GM23338 (cell line): ENCODE measurements at regions not wholly inside any gene's neighbourhood (a gene's known extent, or its start where the extent isn't known, plus 50 kb on each side); places are given as distances from the start of the nearest gene placed in this dataset.
"Not testable (repeated sequence)": the region's sequence is repeated elsewhere in the genome, so short reads cannot be mapped to it uniquely, and the experiment has no call there.

Experiments
- ATAC-seq: fragments of 200-7000 bp; cut with Tn5 transposase; 3 replicates; pipeline ENCODE4 v1.9.1; 2020
- DNase-seq: peaks from one replicate; pipeline ENCODE4 v3.0.0-alpha.2; 2015; ENCODE audit warnings: low spot score
- H2AFZ ChIP-seq: fragments of 200-600 bp; sonication (generic); 2 replicates; pipeline ENCODE4 v1.8.0; 2016; ENCODE audit warnings: antibody characterized with exemption, mild to moderate bottlenecking, moderate library complexity
- H3F3A ChIP-seq: fragments of 200-600 bp; sonication (generic); replicated peaks from 2 replicates; pipeline ENCODE4 v1.8.0; 2017; ENCODE audit warnings: antibody characterized with exemption, mixed run types, low read depth
- H3K27ac ChIP-seq: fragments of 200-600 bp; sonication (generic); 2 replicates; pipeline ENCODE4 v1.6.1; 2016; ENCODE audit warnings: low read depth
- H3K27me3 ChIP-seq: fragments of 200-600 bp; sonication (generic); 2 replicates; pipeline ENCODE4 v1.8.0; 2016; ENCODE audit warnings: mild to moderate bottlenecking, mixed run types, moderate library complexity; ENCODE audit not compliant: insufficient read depth
- H3K36me3 ChIP-seq: fragments of 200-600 bp; sonication (generic); 2 replicates; pipeline ENCODE4 v1.8.0; 2016; ENCODE audit warnings: mild to moderate bottlenecking; ENCODE audit not compliant: insufficient read depth
- H3K4me1 ChIP-seq: fragments of 200-600 bp; sonication (generic); 2 replicates; pipeline ENCODE4 v1.8.0; 2016; ENCODE audit warnings: mild to moderate bottlenecking, moderate library complexity; ENCODE audit not compliant: insufficient read depth
- H3K4me2 ChIP-seq: fragments of 200-600 bp; sonication (generic); 2 replicates; pipeline ENCODE4 v1.7.1; 2017; ENCODE audit warnings: mixed run types
- H3K4me3 ChIP-seq: fragments of 200-600 bp; sonication (generic); 2 replicates; pipeline ENCODE4 v1.6.1; 2016; ENCODE audit warnings: mixed run types
- H3K79me2 ChIP-seq: fragments of 200-600 bp; sonication (generic); replicated peaks from 2 replicates; pipeline ENCODE4 v1.8.0; 2017; ENCODE audit warnings: mild to moderate bottlenecking; ENCODE audit not compliant: insufficient read depth
- H3K9me2 ChIP-seq: fragments of 200-600 bp; sonication (generic); 2 replicates; pipeline ENCODE4 v1.8.0; 2017; ENCODE audit not compliant: insufficient read depth
- H4K20me1 ChIP-seq: fragments of 200-600 bp; sonication (generic); replicated peaks from 2 replicates; pipeline ENCODE4 v1.8.0; 2017; ENCODE audit warnings: mild to moderate bottlenecking; ENCODE audit not compliant: insufficient read depth
- H3K27ac Mint-ChIP-seq: 2 replicates; pipeline ENCODE4 v1.8.0; 2020; ENCODE audit warnings: inconsistent platforms, mild to moderate bottlenecking, moderate library complexity, mixed read lengths
- H3K27me3 Mint-ChIP-seq: 3 replicates; pipeline ENCODE4 v1.8.0; 2022; ENCODE audit warnings: low read depth, mild to moderate bottlenecking, moderate library complexity, mixed read lengths, inconsistent platforms; ENCODE audit not compliant: insufficient read depth, poor library complexity
- H3K36me3 Mint-ChIP-seq: 3 replicates; pipeline ENCODE4 v1.8.0; 2021; ENCODE audit warnings: low read depth, mild to moderate bottlenecking, inconsistent platforms, moderate library complexity, mixed read lengths
- H3K4me1 Mint-ChIP-seq: 3 replicates; pipeline ENCODE4 v1.8.0; 2020; ENCODE audit warnings: mild to moderate bottlenecking, inconsistent platforms, mixed read lengths
- H3K4me3 Mint-ChIP-seq: 3 replicates; pipeline ENCODE4 v1.8.0; 2021; ENCODE audit warnings: moderate library complexity, mild to moderate bottlenecking, inconsistent platforms, mixed read lengths
- H3K9me3 Mint-ChIP-seq: 3 replicates; pipeline ENCODE4 v1.8.0; 2020; ENCODE audit warnings: moderate library complexity, mild to moderate bottlenecking, inconsistent platforms, mixed read lengths
- CREB1 ChIP-seq: fragments of 250-450 bp; sonication (Bioruptor Pico); IDR thresholded peaks from 2 replicates; pipeline ENCODE4 v1.5.0; 2020; ENCODE audit warnings: low read depth, mild to moderate bottlenecking, moderate library complexity
- EZH2 ChIP-seq: fragments of 200-600 bp; sonication (generic); IDR thresholded peaks from one replicate; pipeline ENCODE4 v1.8.0; 2017; ENCODE audit warnings: antibody characterized with exemption, mild to moderate bottlenecking, low read depth; ENCODE audit not compliant: unreplicated experiment
- EZH2phosphoT487 ChIP-seq: fragments of 200-600 bp; sonication (generic); IDR thresholded peaks from one replicate; pipeline ENCODE4 v1.8.1; 2018; ENCODE audit warnings: antibody characterized with exemption; ENCODE audit not compliant: unreplicated experiment
- JUNB ChIP-seq: IDR thresholded peaks from one replicate; pipeline ENCODE4 v1.6.1; 2016; ENCODE audit warnings: antibody characterized with exemption; ENCODE audit not compliant: unreplicated experiment
- POLR2AphosphoS5 ChIP-seq: IDR thresholded peaks from 2 replicates; pipeline ENCODE4 v1.6.1; 2016; ENCODE audit warnings: antibody characterized with exemption, low read depth
- STAT1 ChIP-seq: IDR thresholded peaks from one replicate; pipeline ENCODE4 v1.6.1; 2016; ENCODE audit warnings: antibody characterized with exemption; ENCODE audit not compliant: unreplicated experiment
- ZNF331 ChIP-seq: fragments of 250-450 bp; sonication (Bioruptor Pico); IDR thresholded peaks from 2 replicates; pipeline ENCODE4 v1.5.0; 2020; ENCODE audit warnings: low read depth, mild to moderate bottlenecking, moderate library complexity
- TF ChIP-seq, protein P1 (sequence below), 2 experiments: fragments of 200-600 bp in 1 of 2; sonication (generic) in 1 of 2; conservative IDR thresholded peaks; 2 replicates each; pipeline versions ENCODE4 v1.5.1 to v1.6.1; 2016 to 2017; ENCODE audit warnings: antibody characterized with exemption in 2 of 2, low read depth in 2 of 2, mild to moderate bottlenecking in 2 of 2, moderate library complexity in 1 of 2
- TF ChIP-seq, protein P2 (sequence below): IDR thresholded peaks from 2 replicates; pipeline ENCODE4 v1.6.1; 2016; ENCODE audit warnings: antibody characterized with exemption
- TF ChIP-seq, protein P3 (sequence below): IDR thresholded peaks from one replicate; pipeline ENCODE4 v1.6.1; 2018; ENCODE audit warnings: antibody characterized with exemption; ENCODE audit not compliant: unreplicated experiment

DNA sequence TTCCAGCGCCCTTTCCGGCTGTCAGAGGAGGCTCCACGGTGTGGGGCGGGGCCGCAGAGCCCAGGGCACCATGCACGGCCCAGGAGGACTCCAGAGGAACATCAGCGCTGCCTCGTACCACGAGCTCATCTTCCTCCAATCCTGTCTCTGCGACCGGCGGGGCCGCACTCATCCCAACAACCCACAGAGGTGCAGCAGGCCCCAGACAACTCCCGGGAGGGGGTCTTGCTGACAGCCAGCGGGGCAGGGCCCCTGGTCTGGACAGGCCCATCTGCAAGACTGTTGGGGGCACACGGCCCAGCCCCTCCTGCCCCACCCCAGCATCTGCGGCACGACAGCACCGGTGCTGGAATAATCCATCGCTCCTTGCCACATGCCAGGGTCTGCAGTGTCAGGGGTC, 88.8 kb downstream of the OLFM1 start:
- H3K9me2 ChIP-seq, result no peaks in the 10 kb centered on the region
- H3K4me3 ChIP-seq, result no peak overlapping the region
- no peak overlapping the region for H3K27ac ChIP-seq
- Mint-ChIP-seq H3K4me1 (no peaks in the 10 kb centered on the region), H3K27ac (no peak overlapping the region), H3K36me3 (no peaks in the 10 kb centered on the region), H3K4me3 (no peak overlapping the region), H3K9me3 (peaks cover 7% of the 10 kb centered on the region; the same call in 1 of the 3 replicates), H3K27me3 (peaks cover 6% of the 10 kb centered on the region)
- H3F3A ChIP-seq, result no peaks in the 10 kb centered on the region
- no peaks in the 10 kb centered on the region for H3K27me3 ChIP-seq
- ATAC-seq (no peak), DNase-seq (no peak)
- TF ChIP-seq, protein P1, sequence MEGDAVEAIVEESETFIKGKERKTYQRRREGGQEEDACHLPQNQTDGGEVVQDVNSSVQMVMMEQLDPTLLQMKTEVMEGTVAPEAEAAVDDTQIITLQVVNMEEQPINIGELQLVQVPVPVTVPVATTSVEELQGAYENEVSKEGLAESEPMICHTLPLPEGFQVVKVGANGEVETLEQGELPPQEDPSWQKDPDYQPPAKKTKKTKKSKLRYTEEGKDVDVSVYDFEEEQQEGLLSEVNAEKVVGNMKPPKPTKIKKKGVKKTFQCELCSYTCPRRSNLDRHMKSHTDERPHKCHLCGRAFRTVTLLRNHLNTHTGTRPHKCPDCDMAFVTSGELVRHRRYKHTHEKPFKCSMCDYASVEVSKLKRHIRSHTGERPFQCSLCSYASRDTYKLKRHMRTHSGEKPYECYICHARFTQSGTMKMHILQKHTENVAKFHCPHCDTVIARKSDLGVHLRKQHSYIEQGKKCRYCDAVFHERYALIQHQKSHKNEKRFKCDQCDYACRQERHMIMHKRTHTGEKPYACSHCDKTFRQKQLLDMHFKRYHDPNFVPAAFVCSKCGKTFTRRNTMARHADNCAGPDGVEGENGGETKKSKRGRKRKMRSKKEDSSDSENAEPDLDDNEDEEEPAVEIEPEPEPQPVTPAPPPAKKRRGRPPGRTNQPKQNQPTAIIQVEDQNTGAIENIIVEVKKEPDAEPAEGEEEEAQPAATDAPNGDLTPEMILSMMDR (conservative IDR thresholded peaks at IDR 0.05; ENCODE audit: low read depth in 2 of 2), result no peak
- TF ChIP-seq CREB1 (CRISPR knock-in tag) (no peak), JUNB (no peak)
- TF ChIP-seq, protein P2, sequence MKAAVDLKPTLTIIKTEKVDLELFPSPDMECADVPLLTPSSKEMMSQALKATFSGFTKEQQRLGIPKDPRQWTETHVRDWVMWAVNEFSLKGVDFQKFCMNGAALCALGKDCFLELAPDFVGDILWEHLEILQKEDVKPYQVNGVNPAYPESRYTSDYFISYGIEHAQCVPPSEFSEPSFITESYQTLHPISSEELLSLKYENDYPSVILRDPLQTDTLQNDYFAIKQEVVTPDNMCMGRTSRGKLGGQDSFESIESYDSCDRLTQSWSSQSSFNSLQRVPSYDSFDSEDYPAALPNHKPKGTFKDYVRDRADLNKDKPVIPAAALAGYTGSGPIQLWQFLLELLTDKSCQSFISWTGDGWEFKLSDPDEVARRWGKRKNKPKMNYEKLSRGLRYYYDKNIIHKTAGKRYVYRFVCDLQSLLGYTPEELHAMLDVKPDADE, result no peak
- H3K4me1 ChIP-seq, result no peaks in the 10 kb centered on the region
- H3K79me2 ChIP-seq, result no peaks in the 10 kb centered on the region
- no peak overlapping the region for H3K4me2 ChIP-seq
- no peak overlapping the region for H2AFZ ChIP-seq
- H3K36me3 ChIP-seq, result no peaks in the 10 kb centered on the region
- H4K20me1 ChIP-seq, result no peaks in the 10 kb centered on the region

DNA sequence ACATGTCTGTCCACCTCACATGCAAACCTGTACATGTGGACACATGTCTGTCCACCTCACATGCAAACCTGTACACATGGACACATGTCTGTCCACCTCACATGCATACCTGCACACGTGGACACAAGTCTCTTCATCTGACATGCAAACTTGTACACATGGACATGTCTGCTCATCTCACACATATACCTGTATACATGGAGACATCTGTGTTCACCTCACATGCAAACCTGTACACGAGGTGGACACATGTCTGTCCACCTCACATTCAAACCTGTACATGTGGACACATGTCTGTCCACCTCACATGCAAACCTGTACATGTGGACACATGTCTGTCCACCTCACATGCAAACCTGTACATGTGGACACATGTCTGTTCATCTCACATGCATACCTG, 90.1 kb downstream of the OLFM1 start:
- DNase-seq, H3K36me3 ChIP-seq, H3K27me3 ChIP-seq, H3K9me2 ChIP-seq, H3K27ac Mint-ChIP-seq, H3F3A ChIP-seq, H3K4me2 ChIP-seq, H3K79me2 ChIP-seq, H3K27ac ChIP-seq, H3K4me1 Mint-ChIP-seq, H3K4me1 ChIP-seq, H3K4me3 Mint-ChIP-seq, ATAC-seq, H3K36me3 Mint-ChIP-seq, H3K4me3 ChIP-seq, H3K27me3 Mint-ChIP-seq, H3K9me3 Mint-ChIP-seq, H2AFZ ChIP-seq, H4K20me1 ChIP-seq: not testable (repeated sequence)

DNA sequence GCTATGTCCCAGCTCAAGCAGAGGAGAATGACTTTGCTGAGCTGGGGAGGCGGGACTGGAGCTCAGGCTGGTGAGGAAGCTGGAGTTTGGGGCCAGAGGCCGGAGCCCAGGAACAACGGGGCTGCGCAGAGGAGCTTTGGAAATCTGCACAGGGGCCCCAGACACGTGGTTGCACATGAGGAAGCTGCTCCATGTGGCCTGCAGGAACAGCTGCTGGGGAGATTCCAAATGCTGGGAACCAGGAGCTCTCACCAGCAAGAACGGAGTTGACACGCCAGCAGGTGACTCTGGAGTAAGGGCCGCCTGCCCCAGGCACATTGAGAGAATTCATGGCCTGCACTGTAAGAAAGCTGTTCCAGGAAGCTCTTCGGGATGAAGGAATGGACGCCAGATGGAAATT, 91.0 kb downstream of the OLFM1 start:
- H3F3A ChIP-seq, result no peaks in the 10 kb centered on the region
- H3K4me3 ChIP-seq, result no peak overlapping the region
- no peak overlapping the region for H3K27ac ChIP-seq
- DNase-seq (no peak), ATAC-seq (no peak)
- H3K4me2 ChIP-seq, result no peak overlapping the region
- no peaks in the 10 kb centered on the region for H3K36me3 ChIP-seq
- Mint-ChIP-seq H3K27ac (no peak overlapping the region), H3K4me1 (no peaks in the 10 kb centered on the region), H3K4me3 (no peak overlapping the region), H3K27me3 (peaks cover 9% of the 10 kb centered on the region), H3K9me3 (no peaks in the 10 kb centered on the region), H3K36me3 (no peaks in the 10 kb centered on the region)
- no peaks in the 10 kb centered on the region for H3K79me2 ChIP-seq
- no peaks in the 10 kb centered on the region for H3K27me3 ChIP-seq
- H3K4me1 ChIP-seq, result no peaks in the 10 kb centered on the region
- H2AFZ ChIP-seq, result no peak overlapping the region
- H4K20me1 ChIP-seq, result no peaks in the 10 kb centered on the region
- no peaks in the 10 kb centered on the region for H3K9me2 ChIP-seq
- TF ChIP-seq EZH2phosphoT487 (no peak), STAT1 (no peak), EZH2 (no peak), POLR2AphosphoS5 (no peak), JUNB (no peak), ZNF331 (CRISPR knock-in tag) (no peak), CREB1 (CRISPR knock-in tag) (no peak)
- TF ChIP-seq, protein P2, result no peak
- TF ChIP-seq, protein P3, sequence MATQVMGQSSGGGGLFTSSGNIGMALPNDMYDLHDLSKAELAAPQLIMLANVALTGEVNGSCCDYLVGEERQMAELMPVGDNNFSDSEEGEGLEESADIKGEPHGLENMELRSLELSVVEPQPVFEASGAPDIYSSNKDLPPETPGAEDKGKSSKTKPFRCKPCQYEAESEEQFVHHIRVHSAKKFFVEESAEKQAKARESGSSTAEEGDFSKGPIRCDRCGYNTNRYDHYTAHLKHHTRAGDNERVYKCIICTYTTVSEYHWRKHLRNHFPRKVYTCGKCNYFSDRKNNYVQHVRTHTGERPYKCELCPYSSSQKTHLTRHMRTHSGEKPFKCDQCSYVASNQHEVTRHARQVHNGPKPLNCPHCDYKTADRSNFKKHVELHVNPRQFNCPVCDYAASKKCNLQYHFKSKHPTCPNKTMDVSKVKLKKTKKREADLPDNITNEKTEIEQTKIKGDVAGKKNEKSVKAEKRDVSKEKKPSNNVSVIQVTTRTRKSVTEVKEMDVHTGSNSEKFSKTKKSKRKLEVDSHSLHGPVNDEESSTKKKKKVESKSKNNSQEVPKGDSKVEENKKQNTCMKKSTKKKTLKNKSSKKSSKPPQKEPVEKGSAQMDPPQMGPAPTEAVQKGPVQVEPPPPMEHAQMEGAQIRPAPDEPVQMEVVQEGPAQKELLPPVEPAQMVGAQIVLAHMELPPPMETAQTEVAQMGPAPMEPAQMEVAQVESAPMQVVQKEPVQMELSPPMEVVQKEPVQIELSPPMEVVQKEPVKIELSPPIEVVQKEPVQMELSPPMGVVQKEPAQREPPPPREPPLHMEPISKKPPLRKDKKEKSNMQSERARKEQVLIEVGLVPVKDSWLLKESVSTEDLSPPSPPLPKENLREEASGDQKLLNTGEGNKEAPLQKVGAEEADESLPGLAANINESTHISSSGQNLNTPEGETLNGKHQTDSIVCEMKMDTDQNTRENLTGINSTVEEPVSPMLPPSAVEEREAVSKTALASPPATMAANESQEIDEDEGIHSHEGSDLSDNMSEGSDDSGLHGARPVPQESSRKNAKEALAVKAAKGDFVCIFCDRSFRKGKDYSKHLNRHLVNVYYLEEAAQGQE, result no peak
